Activated CD8-positive, alpha-beta memory T cell treated with anti-CD3 and anti-CD28 coated beads, Interleukin-2, amount 10 ng/mL, durations not matched to agents 7 days and 5 days (primary cell): ENCODE measurements at regions not wholly inside any gene's neighbourhood (a gene's known extent, or its start where the extent isn't known, plus 50 kb on each side); places are given as distances from the start of the nearest gene placed in this dataset.

Experiments
- ATAC-seq: fragments of 150-1000 bp; cut with Tn5 transposase; one replicate; pipeline ENCODE4 v1.10.0; 2021; ENCODE audit warnings: moderate library complexity
- CTCF ChIA-PET: fragments of 350-600 bp; sonication (Branson Sonifier 250); formaldehyde crosslinking; loops from one replicate; lab custom pipeline; 2021; ENCODE audit warnings: antibody characterized with exemption; lab: Charles Lee
- DNase-seq: peaks from one replicate; pipeline ENCODE4 v3.0.0-alpha.2; 2020
- H3K27ac Mint-ChIP-seq: one replicate; pipeline ENCODE4 v1.8.0; 2021; ENCODE audit warnings: mild to moderate bottlenecking, mixed read lengths
- H3K27me3 Mint-ChIP-seq: one replicate; pipeline ENCODE4 v1.8.0; 2021; ENCODE audit warnings: mixed read lengths
- H3K36me3 Mint-ChIP-seq: one replicate; pipeline ENCODE4 v1.8.0; 2021; ENCODE audit warnings: mild to moderate bottlenecking, mixed read lengths
- H3K4me1 Mint-ChIP-seq: one replicate; pipeline ENCODE4 v1.8.0; 2021; ENCODE audit warnings: mixed read lengths
- H3K4me3 Mint-ChIP-seq: one replicate; pipeline ENCODE4 v1.8.0; 2021; ENCODE audit warnings: mild to moderate bottlenecking, moderate library complexity, mixed read lengths
- H3K9me3 Mint-ChIP-seq: one replicate; pipeline ENCODE4 v1.8.0; 2022; ENCODE audit warnings: low read depth, mixed read lengths

GRCh38 chr11:116644201-116644940, 128.4 kb downstream of the BUD13 start:
- H3K36me3 Mint-ChIP-seq = no peaks in the 10 kb centered on the region

GRCh38 chr11:116643521-116643920, 129.3 kb downstream of the BUD13 start:
- DNase-seq = peak; percentile 22
- no peaks in the 10 kb centered on the region for H3K27me3 Mint-ChIP-seq
- H3K4me3 Mint-ChIP-seq = no peak overlapping the region
- CTCF ChIA-PET = no interaction called here
- H3K9me3 Mint-ChIP-seq = no peaks in the 10 kb centered on the region
- no peak for ATAC-seq
- no peaks in the 10 kb centered on the region for H3K36me3 Mint-ChIP-seq
- no peak overlapping the region for H3K27ac Mint-ChIP-seq
- no peaks in the 10 kb centered on the region for H3K4me1 Mint-ChIP-seq

More at GRCh38 chr11:116644201-116644940, 128.4 kb downstream of the BUD13 start:
- Mint-ChIP-seq H3K4me3 (no peak overlapping the region), H3K9me3 (no peaks in the 10 kb centered on the region), H3K27ac (no peak overlapping the region), H3K4me1 (no peaks in the 10 kb centered on the region), H3K27me3 (no peaks in the 10 kb centered on the region)
- peak; percentile 5 for DNase-seq
- ATAC-seq = no peak
- CTCF ChIA-PET = no interaction called here

GRCh38 chr11:116642902-116643301, 129.9 kb downstream of the BUD13 start:
- Mint-ChIP-seq H3K4me3 (no peak overlapping the region), H3K36me3 (no peaks in the 10 kb centered on the region), H3K27me3 (no peaks in the 10 kb centered on the region), H3K4me1 (no peaks in the 10 kb centered on the region), H3K9me3 (no peaks in the 10 kb centered on the region), H3K27ac (no peak overlapping the region)
- DNase-seq = peak; percentile 12
- CTCF ChIA-PET = interaction anchor here (2.0 kb wide), 1 partner anchor 129 kb away, joined by 5 read pairs; no protein-coding TSS in a partner anchor
- ATAC-seq = no peak

DNA sequence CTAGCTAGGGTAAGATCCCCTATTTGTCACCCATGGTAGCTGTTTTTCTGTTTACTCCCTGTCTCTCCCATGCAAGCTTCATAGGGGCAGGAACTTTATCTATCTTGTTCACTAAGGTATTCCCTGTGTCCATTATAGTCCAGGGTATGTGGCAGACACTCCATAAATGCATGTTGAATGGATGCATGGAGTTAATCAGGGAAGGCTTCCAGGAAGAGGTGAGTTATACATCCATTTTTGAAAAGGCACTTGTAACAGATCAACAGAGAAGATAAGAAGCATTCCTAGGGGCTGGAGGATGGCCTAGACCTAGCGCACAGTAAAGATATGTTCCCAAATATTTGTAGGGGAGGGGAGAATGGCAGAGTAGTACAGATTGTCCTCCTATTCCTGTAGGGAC, 130.3 kb downstream of the BUD13 start:
- ATAC-seq = no peak
- Mint-ChIP-seq H3K4me3 (no peak overlapping the region), H3K27ac (no peak overlapping the region), H3K27me3 (no peaks in the 10 kb centered on the region), H3K9me3 (no peaks in the 10 kb centered on the region), H3K4me1 (no peaks in the 10 kb centered on the region), H3K36me3 (no peaks in the 10 kb centered on the region)
- CTCF ChIA-PET = interaction anchor here (2.0 kb wide), 1 partner anchor 129 kb away, joined by 5 read pairs; no protein-coding TSS in a partner anchor
- DNase-seq = peak; percentile 8

- H3K27me3 Mint-ChIP-seq = no peaks in the 10 kb centered on the region
- no peaks in the 10 kb centered on the region for H3K36me3 Mint-ChIP-seq
- CTCF ChIA-PET = interaction anchor here (0.8 to 2.0 kb wide), 5 partner anchors 9 to 187 kb away, joined by 3 to 6 read pairs (median 3); no protein-coding TSS in a partner anchor
- DNase-seq (peak; percentile 45), ATAC-seq (peak; percentile 65)
- H3K27ac Mint-ChIP-seq = no peak overlapping the region
- no peaks in the 10 kb centered on the region for H3K9me3 Mint-ChIP-seq
- no peak overlapping the region for H3K4me3 Mint-ChIP-seq
- no peaks in the 10 kb centered on the region for H3K4me1 Mint-ChIP-seq
Observed at GRCh38 chr11:116641561-116642045, 131.2 kb downstream of the BUD13 start.

- no peaks in the 10 kb centered on the region for H3K9me3 Mint-ChIP-seq
- H3K27ac Mint-ChIP-seq = no peak overlapping the region
- H3K27me3 Mint-ChIP-seq = no peaks in the 10 kb centered on the region
- DNase-seq (peak; percentile 28), ATAC-seq (no peak)
- no peak overlapping the region for H3K4me3 Mint-ChIP-seq
- H3K4me1 Mint-ChIP-seq = no peaks in the 10 kb centered on the region
- CTCF ChIA-PET = interaction anchor here (0.8 to 2.0 kb wide), 5 partner anchors 10 to 187 kb away, joined by 3 to 6 read pairs (median 3); no protein-coding TSS in a partner anchor
- H3K36me3 Mint-ChIP-seq = no peaks in the 10 kb centered on the region
Observed at GRCh38 chr11:116640641-116641402, 132.0 kb downstream of the BUD13 start.

DNA sequence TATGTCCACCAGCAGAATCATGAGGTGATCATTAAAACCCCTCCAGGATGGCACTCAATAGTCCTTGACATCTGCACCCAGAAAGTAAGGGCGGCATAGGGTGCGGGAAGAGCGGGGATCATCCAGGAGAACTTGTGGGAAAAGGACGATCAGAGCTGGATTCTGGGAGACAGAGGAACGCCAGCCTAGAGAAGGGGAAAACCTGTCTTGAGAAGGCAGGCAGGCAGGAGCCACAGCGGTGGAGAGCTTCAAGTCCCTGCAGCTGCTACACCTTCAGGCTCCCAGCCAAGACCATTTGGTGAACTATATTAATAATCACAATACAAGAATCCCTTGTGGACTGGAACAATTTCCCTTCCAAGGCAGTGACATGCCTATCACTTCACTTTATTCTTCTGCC, 134.3 kb downstream of the BUD13 start:
- DNase-seq (no peak), ATAC-seq (no peak)
- no peak overlapping the region for H3K4me3 Mint-ChIP-seq
- no peaks in the 10 kb centered on the region for H3K27me3 Mint-ChIP-seq
- no peak overlapping the region for H3K27ac Mint-ChIP-seq
- no peaks in the 10 kb centered on the region for H3K36me3 Mint-ChIP-seq
- no peaks in the 10 kb centered on the region for H3K9me3 Mint-ChIP-seq
- H3K4me1 Mint-ChIP-seq = no peaks in the 10 kb centered on the region
- CTCF ChIA-PET = no interaction called here

DNA sequence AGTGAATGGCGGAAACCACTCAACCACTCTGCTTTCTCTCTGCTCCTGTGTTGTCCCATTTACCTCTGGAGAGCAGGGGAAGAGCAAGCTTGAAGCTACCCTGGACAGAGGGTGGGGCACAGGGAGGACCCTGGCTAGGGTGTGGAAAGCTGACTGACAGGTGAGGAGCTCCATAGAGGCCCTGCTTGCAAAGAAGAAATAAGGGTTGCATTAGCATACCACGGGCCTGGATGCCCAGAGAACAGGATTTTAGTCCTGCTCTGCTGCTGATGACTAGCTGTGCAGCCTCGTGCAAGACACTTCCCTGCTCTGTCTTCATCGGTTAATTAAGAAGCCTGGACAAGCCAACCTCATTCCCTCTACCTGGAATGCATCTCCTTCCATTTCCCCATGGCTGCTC, 135.0 kb downstream of the BUD13 start:
- Mint-ChIP-seq H3K27ac (no peak overlapping the region), H3K36me3 (no peaks in the 10 kb centered on the region), H3K27me3 (no peaks in the 10 kb centered on the region), H3K4me3 (no peak overlapping the region), H3K4me1 (no peaks in the 10 kb centered on the region), H3K9me3 (no peaks in the 10 kb centered on the region)
- CTCF ChIA-PET = no interaction called here
- ATAC-seq (no peak), DNase-seq (no peak)

GRCh38 chr11:116636341-116636929, 136.4 kb downstream of the BUD13 start:
- no peak overlapping the region for H3K4me3 Mint-ChIP-seq
- no peak overlapping the region for H3K27ac Mint-ChIP-seq
- H3K4me1 Mint-ChIP-seq = no peaks in the 10 kb centered on the region
- H3K27me3 Mint-ChIP-seq = no peaks in the 10 kb centered on the region
- no peak for ATAC-seq
- CTCF ChIA-PET = no interaction called here
- H3K36me3 Mint-ChIP-seq = no peaks in the 10 kb centered on the region
- no peak for DNase-seq
- no peaks in the 10 kb centered on the region for H3K9me3 Mint-ChIP-seq

DNA sequence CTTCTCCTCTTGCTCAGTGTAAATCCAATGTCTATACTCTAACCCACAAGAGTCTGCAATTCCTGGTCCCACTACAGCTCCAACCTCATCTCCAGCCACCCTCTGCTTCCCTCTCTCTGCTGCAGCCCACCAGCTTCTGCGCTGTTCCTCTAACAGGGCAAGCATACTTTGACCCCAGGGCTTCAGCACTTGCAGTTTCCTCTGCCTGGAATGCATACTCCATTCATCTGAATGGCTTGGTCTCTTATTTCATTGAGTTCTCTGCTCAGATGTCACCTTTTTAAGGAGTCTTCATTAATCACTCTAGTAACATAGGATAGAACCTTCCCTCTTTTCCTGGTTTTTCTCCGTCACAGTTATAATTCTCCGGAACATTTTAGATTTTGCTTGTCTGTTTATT, 141.6 kb downstream of the BUD13 start:
- DNase-seq = no peak
- H3K27ac Mint-ChIP-seq = no peak overlapping the region
- ATAC-seq = no peak
- peaks cover 14% of the 10 kb centered on the region for H3K27me3 Mint-ChIP-seq
- H3K4me1 Mint-ChIP-seq = no peaks in the 10 kb centered on the region
- H3K36me3 Mint-ChIP-seq = no peaks in the 10 kb centered on the region
- CTCF ChIA-PET = interaction anchor here (1.3 kb wide), 1 partner anchor 117 kb away, joined by 3 read pairs; no protein-coding TSS in a partner anchor
- no peak overlapping the region for H3K4me3 Mint-ChIP-seq
- H3K9me3 Mint-ChIP-seq = no peaks in the 10 kb centered on the region

- no peaks in the 10 kb centered on the region for H3K4me1 Mint-ChIP-seq
- no peaks in the 10 kb centered on the region for H3K9me3 Mint-ChIP-seq
- ATAC-seq = no peak
- no peak for DNase-seq
- H3K4me3 Mint-ChIP-seq = no peak overlapping the region
- H3K36me3 Mint-ChIP-seq = no peaks in the 10 kb centered on the region
- peaks cover 23% of the 10 kb centered on the region for H3K27me3 Mint-ChIP-seq
- no peak overlapping the region for H3K27ac Mint-ChIP-seq
- CTCF ChIA-PET = no interaction called here
Observed at GRCh38 chr11:116618461-116618860, 154.3 kb downstream of the BUD13 start.

GRCh38 chr11:116615211-116615865, 157.4 kb downstream of the BUD13 start:
- Mint-ChIP-seq H3K9me3 (no peaks in the 10 kb centered on the region), H3K4me1 (no peaks in the 10 kb centered on the region), H3K27me3 (peaks cover 10% of the 10 kb centered on the region), H3K27ac (no peak overlapping the region), H3K36me3 (no peaks in the 10 kb centered on the region), H3K4me3 (no peak overlapping the region)
- ATAC-seq = no peak
- DNase-seq = no peak
- CTCF ChIA-PET = no interaction called here
